ENCODE measurements at regions not wholly inside any gene's neighbourhood (a gene's known extent, or its start where the extent isn't known, plus 50 kb on each side); places are given as distances from the start of the nearest gene placed in this dataset.

DNA sequence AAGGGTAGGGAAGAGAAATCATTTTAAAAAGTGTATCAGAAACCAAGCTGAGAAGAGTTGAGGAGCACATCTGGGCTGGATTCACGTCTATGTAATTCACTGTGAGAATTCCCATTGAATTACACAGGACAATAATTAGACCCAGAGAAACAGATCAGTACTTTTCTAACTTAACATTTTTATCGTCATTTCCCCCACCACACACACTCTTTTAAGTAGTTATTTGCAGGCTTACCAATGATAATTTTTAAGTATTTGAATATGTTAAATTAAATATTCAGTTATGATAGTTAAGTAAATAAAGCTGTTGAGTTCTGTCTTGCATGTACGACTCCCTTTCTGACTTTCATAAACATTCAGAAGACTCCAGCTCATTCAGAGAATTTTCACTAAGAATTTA lies 165.4 kb upstream of the PITX2 start:
- Mint-ChIP-seq H3K27me3 (peaks cover 26% of the 10 kb centered on the region), H3K4me3 (no peak overlapping the region), H3K27ac (no peak overlapping the region), H3K4me1 (ENCODE audit: unreplicated experiment) (peaks cover 3% of the 10 kb centered on the region), H3K9me3 (peaks cover 4% of the 10 kb centered on the region), H3K36me3 (no peaks in the 10 kb centered on the region)
- DNase-seq (ENCODE audit: extremely low spot score, unreplicated experiment): no peak
- TF ChIP-seq, protein P1, sequence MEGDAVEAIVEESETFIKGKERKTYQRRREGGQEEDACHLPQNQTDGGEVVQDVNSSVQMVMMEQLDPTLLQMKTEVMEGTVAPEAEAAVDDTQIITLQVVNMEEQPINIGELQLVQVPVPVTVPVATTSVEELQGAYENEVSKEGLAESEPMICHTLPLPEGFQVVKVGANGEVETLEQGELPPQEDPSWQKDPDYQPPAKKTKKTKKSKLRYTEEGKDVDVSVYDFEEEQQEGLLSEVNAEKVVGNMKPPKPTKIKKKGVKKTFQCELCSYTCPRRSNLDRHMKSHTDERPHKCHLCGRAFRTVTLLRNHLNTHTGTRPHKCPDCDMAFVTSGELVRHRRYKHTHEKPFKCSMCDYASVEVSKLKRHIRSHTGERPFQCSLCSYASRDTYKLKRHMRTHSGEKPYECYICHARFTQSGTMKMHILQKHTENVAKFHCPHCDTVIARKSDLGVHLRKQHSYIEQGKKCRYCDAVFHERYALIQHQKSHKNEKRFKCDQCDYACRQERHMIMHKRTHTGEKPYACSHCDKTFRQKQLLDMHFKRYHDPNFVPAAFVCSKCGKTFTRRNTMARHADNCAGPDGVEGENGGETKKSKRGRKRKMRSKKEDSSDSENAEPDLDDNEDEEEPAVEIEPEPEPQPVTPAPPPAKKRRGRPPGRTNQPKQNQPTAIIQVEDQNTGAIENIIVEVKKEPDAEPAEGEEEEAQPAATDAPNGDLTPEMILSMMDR (conservative IDR thresholded peaks at IDR 0.05): no peak

DNA sequence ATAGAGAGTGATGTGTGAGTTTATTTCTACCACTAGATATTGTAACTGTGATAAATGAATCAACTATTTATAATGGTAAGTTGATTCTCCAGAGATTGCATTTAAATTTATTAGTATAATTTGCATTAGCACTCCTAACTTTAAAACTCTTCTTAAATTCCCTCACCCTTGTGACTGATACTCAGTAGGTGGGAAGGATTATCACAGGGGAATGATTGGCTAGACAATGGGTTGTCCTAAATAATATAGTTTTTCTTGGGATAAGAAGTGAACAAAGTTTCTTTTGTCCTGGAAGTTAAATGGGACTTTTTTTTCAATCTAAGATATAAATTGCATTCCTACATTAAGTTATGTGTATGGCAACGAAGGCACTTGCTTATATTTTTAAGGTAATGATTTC lies 169.2 kb upstream of the PITX2 start:
- Mint-ChIP-seq H3K36me3 (no peaks in the 10 kb centered on the region), H3K27me3 (peaks cover 24% of the 10 kb centered on the region), H3K9me3 (no peaks in the 10 kb centered on the region), H3K4me1 (ENCODE audit: unreplicated experiment) (peaks cover 12% of the 10 kb centered on the region), H3K4me3 (no peak overlapping the region), H3K27ac (no peak overlapping the region)
- TF ChIP-seq, protein P1 (conservative IDR thresholded peaks at IDR 0.05): no peak
- DNase-seq (ENCODE audit: extremely low spot score, unreplicated experiment): no peak

DNA sequence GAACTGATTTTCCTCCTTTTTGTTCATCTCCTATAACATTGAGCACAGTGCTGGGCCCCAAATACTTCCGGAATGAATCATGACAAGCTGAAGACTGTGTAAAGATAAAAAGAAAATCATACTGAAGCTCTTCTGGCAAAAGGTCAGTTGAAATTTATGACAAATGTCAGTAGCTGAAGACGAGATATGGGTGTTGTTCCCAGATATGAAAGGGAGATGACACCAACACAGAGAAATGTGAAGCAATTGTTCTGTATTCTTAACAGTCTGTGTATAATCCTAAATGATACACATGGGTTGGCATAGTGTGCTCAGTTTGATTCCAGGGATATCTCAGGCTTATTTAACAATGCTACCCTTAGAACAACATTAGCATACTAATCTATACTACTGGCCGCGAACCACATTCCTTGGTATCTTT lies 170.5 kb upstream of the PITX2 start:
- Mint-ChIP-seq H3K27ac (no peak overlapping the region), H3K4me3 (no peak overlapping the region), H3K36me3 (no peaks in the 10 kb centered on the region), H3K27me3 (peaks cover 31% of the 10 kb centered on the region), H3K9me3 (no peaks in the 10 kb centered on the region), H3K4me1 (ENCODE audit: unreplicated experiment) (peaks cover 12% of the 10 kb centered on the region)
- DNase-seq (ENCODE audit: extremely low spot score, unreplicated experiment): no peak
- TF ChIP-seq, protein P1 (conservative IDR thresholded peaks at IDR 0.05): no peak

DNA sequence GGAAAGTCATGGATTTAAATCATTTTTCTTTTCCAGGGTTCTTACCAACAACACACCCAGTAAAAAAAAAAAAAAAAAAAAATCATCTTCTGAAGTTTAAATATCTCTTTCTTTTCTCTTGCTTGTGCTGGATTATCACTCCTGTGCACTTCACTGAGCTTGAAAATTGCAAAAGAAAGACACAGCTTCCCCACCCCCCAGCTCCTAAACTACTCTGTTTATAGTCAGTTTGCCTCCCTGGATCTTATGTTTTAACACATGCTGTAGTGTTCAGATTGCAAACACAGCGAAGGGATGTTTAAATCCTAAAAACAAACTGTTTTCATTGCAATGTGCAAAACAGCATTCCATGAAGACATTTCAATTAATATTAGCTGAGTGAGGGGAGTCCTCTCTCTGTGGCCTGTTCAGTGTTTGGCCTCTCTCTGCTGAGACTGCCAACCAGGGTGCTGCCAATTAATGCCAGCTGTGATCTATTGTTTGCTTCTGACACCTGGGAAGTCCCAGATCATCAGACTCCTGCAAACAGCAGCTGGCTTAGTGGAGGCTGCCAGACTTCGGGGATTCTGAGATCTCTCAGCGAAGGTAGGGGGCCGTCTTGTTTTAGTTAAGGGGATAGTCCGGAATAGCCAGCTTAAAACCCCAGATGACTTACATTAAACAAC lies 171.1 kb upstream of the PITX2 start:
- TF ChIP-seq, protein P1 (conservative IDR thresholded peaks at IDR 0.05): no peak
- peaks cover 12% of the 10 kb centered on the region for H3K4me1 Mint-ChIP-seq (ENCODE audit: unreplicated experiment)
- no peaks in the 10 kb centered on the region for H3K36me3 Mint-ChIP-seq
- H3K27ac Mint-ChIP-seq: no peak overlapping the region
- H3K4me3 Mint-ChIP-seq: no peak overlapping the region
- no peak for DNase-seq (ENCODE audit: extremely low spot score, unreplicated experiment)
- H3K9me3 Mint-ChIP-seq: no peaks in the 10 kb centered on the region
- peaks cover 27% of the 10 kb centered on the region for H3K27me3 Mint-ChIP-seq

DNA sequence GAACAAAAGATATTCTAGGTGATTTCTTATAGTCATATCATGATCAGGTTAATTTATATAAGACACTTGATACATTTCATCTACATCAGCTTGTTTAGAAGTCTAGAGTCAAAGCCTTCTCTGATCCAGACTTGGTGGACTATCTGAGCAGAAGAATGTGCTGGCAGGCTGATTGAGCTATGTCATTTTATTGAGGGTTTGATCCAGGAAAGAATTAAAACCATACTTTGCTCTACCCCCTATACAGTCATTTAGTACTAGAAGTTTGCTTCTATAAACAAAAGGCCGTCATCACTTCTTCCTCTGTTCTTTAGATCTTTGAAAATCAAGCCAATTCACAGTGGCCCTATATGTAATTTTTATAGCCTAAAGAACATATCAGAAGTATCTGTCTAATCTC lies 173.1 kb upstream of the PITX2 start:
- no peak overlapping the region for H3K4me3 Mint-ChIP-seq
- no peak overlapping the region for H3K27ac Mint-ChIP-seq
- TF ChIP-seq, protein P1 (conservative IDR thresholded peaks at IDR 0.05): no peak
- peaks cover 12% of the 10 kb centered on the region for H3K4me1 Mint-ChIP-seq (ENCODE audit: unreplicated experiment)
- no peaks in the 10 kb centered on the region for H3K36me3 Mint-ChIP-seq
- H3K27me3 Mint-ChIP-seq: peaks cover 24% of the 10 kb centered on the region
- no peak for DNase-seq (ENCODE audit: extremely low spot score, unreplicated experiment)
- H3K9me3 Mint-ChIP-seq: no peaks in the 10 kb centered on the region

Measured in type B pancreatic cell (in vitro differentiated cells).